DMS53 treated with DMSO at 0.1 percent for 48 hours (cell line): ENCODE measurements at regions not wholly inside any gene's neighbourhood (a gene's known extent, or its start where the extent isn't known, plus 50 kb on each side); places are given as distances from the start of the nearest gene placed in this dataset.

ENCODE experiments used
- DNase-seq: peaks from one replicate; lab custom pipeline; 2025; ENCODE audit not compliant: unreplicated experiment; lab: John Stamatoyannopoulos, UW

DNA sequence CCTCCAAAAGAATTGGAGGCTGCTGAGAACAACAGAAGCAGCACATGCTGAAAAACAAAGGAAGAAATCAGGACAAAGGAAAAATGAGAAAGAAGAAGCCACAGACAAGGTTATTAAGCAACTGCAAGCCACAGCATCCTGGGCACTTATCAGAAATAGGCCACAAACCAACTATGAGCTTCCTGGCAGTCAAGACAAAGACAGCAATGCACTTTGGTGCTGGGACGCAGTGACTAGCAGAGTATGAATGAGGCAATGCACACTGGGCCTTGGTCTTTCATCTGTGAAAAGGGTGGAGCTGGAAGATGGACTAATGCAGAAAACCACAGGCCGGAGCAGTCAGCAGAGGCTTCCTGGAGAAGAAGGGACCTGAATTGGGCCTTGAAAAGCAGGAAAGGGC, 56.0 kb upstream of the LINGO1 start:
- no peak for DNase-seq

DNA sequence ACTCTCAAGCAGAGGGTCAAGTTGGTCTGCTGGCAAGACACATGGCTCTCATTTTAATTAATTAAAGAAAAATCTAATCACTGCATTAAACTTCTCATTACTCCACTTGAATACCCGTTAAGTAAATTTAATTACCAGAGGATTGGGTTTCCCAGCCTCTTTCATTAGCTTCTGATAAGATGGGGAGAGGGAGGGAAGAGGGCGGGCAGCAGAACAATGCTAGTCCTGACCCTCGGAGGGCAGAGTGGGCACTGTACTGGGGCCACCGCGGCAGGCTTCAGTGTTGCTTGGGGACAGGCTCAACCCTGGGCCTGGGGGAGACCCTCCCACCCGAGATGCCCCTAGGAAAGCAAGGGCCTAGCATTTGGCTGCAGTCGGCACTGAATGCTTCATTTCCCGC, 55.6 kb upstream of the LINGO1 start:
- no peak for DNase-seq

DNA sequence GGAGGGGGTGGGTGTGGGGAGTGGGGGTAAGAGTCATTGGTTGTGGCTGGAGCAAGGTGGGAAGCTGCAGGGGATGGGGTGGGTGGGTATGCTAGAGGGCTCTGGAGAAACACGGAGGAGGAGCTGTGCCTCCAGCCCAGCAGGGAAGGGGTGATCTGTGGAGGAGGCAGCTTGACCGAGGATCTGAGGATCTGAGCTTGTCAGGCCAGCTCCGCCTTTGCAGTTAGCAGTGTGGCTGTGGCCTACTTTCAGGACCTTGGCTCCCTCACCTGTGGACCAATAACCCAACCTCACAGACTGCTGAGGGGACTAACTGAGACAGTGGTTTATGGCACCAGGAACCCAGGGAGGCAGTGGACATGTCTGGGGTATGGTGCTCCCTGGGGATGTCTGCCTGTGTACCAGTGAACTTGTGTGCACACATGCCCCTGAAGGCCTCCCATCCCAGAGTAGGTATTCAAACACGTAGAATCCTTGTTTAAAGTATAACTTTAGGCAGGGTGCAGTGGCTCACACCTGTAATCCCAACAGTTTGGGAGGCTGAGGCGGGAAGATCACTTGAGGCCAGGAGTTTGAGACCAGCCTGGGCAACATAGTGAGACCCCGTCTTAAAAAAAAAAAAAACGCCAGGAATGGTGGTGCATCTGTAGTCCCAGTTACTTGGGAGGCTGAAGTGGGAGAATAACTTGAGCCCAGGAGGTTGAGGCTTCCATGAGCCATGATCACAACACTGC, 52.5 kb upstream of the LINGO1 start:
- DNase-seq = no peak

DNA sequence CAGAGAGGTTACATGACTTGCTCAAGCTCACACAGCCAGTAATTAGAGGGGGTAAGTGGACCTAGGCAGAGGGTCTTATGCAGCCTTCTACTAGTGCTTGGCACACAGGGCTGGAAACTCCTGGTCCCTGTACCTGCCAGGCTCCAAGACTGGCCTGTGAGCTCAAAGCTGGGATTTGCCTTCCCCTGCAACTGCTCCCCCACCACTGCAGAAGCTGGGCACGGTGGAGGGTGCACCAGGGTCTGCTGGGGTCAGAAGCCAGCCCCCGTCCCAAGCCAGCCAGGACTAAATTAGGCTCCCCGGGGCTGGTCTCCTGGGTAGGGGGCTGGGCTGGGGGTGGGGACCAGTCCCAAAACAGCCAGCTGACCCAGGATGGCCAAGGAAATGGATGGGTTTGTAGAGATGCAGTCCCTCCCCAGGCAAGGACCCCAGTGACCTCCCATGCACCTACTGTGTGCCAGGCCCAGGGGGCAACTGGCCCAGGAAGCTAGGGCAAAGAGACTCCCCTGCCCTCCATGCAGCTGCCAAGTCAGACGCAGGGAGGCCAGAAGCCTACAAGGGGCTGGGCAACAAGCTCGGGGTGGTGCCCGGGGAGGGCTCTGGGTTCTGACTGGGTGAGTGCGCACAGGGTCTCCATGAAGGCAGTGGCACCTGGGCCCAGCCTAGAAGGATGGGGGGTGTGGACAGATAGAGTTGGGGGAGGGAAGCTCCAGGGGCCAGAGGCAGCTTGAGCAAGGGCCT, 51.8 kb upstream of the LINGO1 start:
- no peak for DNase-seq

DNA sequence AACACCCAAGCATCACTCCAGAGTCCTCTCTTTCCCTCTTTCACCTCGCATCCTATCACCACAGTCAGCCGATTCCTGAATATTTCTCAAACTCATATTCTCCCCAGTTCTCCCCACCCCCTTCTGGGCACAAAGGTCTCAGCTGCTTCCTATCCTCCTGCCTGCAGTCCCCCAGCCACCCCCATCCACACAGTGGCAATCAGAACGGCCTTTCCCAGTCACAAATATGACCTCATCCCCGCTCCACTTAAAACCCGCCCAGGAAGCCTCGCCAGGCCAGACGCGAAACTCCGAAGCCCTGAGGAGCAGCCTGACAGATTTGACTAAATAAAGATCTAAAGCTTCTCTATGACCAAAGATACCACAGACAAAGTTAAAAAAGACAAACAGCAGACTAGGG, 49.9 kb upstream of the LINGO1 start:
- no peak for DNase-seq
